DMS 273 (cell line): ENCODE measurements at regions not wholly inside any gene's neighbourhood (a gene's known extent, or its start where the extent isn't known, plus 50 kb on each side); places are given as distances from the start of the nearest gene placed in this dataset.

Experiments
- DNase-seq: peaks from one replicate; lab custom pipeline; 2025; ENCODE audit not compliant: unreplicated experiment; lab: John Stamatoyannopoulos, UW

GRCh38 chr2:119104414-119104813, 54.1 kb downstream of the C1QL2 start:
- no peak for DNase-seq

GRCh38 chr2:119102964-119103363, 55.6 kb downstream of the C1QL2 start:
- DNase-seq, result no peak

GRCh38 chr2:119088416-119088815, 70.1 kb downstream of the C1QL2 start:
- no peak for DNase-seq

GRCh38 chr2:119086327-119086726, 72.2 kb downstream of the C1QL2 start:
- DNase-seq, result no peak

GRCh38 chr2:119085613-119086012, 72.9 kb downstream of the C1QL2 start:
- no peak for DNase-seq

- DNase-seq, result no peak
Observed at GRCh38 chr2:119083416-119083815, 75.1 kb downstream of the C1QL2 start.

GRCh38 chr2:119082821-119083400, 75.6 kb downstream of the C1QL2 start:
- no peak for DNase-seq

- DNase-seq, result no peak
Observed at GRCh38 chr2:119078796-119079195, 79.8 kb downstream of the C1QL2 start.

- no peak for DNase-seq
Observed at GRCh38 chr2:119076713-119077112, 81.8 kb downstream of the C1QL2 start.

- no peak for DNase-seq
Observed at GRCh38 chr2:119073213-119073612, 85.3 kb downstream of the C1QL2 start.

GRCh38 chr2:119071476-119071875, 87.1 kb downstream of the C1QL2 start:
- DNase-seq, result no peak

GRCh38 chr2:119069781-119070180, 88.8 kb downstream of the C1QL2 start:
- no peak for DNase-seq

- DNase-seq, result no peak
Observed at GRCh38 chr2:119068154-119068725, 90.3 kb downstream of the C1QL2 start.

- no peak for DNase-seq
Observed at GRCh38 chr2:119066272-119066804, 92.2 kb downstream of the C1QL2 start.

GRCh38 chr2:119065146-119065545, 93.4 kb downstream of the C1QL2 start:
- no peak for DNase-seq

GRCh38 chr2:119064567-119064966, 94.0 kb downstream of the C1QL2 start:
- no peak for DNase-seq

- no peak for DNase-seq
Observed at GRCh38 chr2:119063177-119063576, 95.4 kb downstream of the C1QL2 start.

GRCh38 chr2:119062652-119063051, 95.9 kb downstream of the C1QL2 start:
- DNase-seq, result no peak

GRCh38 chr2:119062179-119062578, 96.4 kb downstream of the C1QL2 start:
- DNase-seq, result no peak

- DNase-seq, result no peak
Observed at GRCh38 chr2:119059940-119060339, 98.6 kb downstream of the C1QL2 start.

- DNase-seq, result no peak
Observed at GRCh38 chr2:119059287-119059686, 99.3 kb downstream of the C1QL2 start.

- no peak for DNase-seq
Observed at GRCh38 chr2:119053700-119054436, 104.7 kb downstream of the C1QL2 start.
